ENCODE measurements at regions not wholly inside any gene's neighbourhood (a gene's known extent, or its start where the extent isn't known, plus 50 kb on each side); places are given as distances from the start of the nearest gene placed in this dataset.
A peak's percentile ranks its signal among the peaks of the same experiment; 100 is the strongest.

DNA sequence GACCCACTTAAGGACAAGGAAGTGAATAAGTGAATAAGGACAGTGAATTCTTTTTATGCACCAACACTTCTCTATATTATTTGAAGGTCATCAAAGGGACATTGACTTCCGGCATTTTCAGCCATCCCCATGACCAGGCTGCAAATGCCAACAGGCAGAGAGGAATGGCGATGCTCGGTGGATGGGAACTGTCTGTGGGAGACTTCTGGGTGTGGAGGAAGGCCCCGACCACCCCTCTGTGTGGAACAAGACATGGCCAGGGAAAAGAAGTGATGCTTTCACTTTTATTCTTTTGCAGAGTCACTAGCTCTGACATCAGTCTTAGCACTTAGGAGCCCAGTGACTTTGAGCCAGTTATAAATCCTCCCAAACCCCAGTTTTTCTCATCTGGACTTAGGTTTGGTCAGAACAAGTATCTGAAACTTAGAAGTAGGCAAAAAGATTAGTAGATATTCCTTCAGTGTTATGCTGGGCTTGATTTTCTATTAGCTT is 84.5 kb downstream of the KBTBD8 start:
- DNase-seq (ENCODE audit: low read depth) = no peak
- TF ChIP-seq, protein P1, sequence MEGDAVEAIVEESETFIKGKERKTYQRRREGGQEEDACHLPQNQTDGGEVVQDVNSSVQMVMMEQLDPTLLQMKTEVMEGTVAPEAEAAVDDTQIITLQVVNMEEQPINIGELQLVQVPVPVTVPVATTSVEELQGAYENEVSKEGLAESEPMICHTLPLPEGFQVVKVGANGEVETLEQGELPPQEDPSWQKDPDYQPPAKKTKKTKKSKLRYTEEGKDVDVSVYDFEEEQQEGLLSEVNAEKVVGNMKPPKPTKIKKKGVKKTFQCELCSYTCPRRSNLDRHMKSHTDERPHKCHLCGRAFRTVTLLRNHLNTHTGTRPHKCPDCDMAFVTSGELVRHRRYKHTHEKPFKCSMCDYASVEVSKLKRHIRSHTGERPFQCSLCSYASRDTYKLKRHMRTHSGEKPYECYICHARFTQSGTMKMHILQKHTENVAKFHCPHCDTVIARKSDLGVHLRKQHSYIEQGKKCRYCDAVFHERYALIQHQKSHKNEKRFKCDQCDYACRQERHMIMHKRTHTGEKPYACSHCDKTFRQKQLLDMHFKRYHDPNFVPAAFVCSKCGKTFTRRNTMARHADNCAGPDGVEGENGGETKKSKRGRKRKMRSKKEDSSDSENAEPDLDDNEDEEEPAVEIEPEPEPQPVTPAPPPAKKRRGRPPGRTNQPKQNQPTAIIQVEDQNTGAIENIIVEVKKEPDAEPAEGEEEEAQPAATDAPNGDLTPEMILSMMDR (IDR thresholded peaks at IDR 0.05; ENCODE audit: low read length, missing control alignments) = no peak
- H3K4me3 ChIP-seq (replicated peaks; ENCODE audit: low read depth, low read length) = no peak overlapping the region

- peak; percentile 43 for DNase-seq (ENCODE audit: low read depth)
- no peak overlapping the region for H3K4me3 ChIP-seq (replicated peaks; ENCODE audit: low read depth, low read length)
- TF ChIP-seq, protein P1 (IDR thresholded peaks at IDR 0.05; ENCODE audit: low read length, missing control alignments) = no peak
Observed at GRCh38 chr3:67083277-67083676, 85.2 kb downstream of the KBTBD8 start.

DNA sequence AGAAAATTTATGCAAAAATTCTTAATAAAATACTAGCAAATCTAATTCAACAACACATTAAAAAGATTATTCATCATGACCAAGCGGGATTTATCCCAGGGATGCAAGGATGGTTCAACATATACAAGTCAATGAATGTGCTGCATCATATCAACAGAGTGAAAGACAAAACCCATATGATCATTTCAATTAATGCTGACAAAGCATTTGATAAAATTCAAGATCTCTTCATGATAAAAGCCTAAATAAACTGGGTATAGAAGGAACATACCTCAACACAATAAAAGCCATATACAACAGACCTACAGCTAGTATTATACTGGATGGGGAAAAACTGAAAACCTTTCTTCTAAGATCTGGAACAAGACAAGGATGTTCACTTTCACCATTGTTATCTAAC is 89.7 kb downstream of the KBTBD8 start:
- DNase-seq (ENCODE audit: low read depth) = no peak

GRCh38 chr3:67090474-67090873 is 92.4 kb downstream of the KBTBD8 start:
- TF ChIP-seq, protein P1 (IDR thresholded peaks at IDR 0.05; ENCODE audit: low read length, missing control alignments) = no peak
- DNase-seq (ENCODE audit: low read depth) = peak; percentile 55
- H3K4me3 ChIP-seq (replicated peaks; ENCODE audit: low read depth, low read length) = no peak overlapping the region

More for the DNA sequence above, 89.7 kb downstream of the KBTBD8 start:
- TF ChIP-seq, protein P1 (IDR thresholded peaks at IDR 0.05; ENCODE audit: low read length, missing control alignments) = no peak
- no peak overlapping the region for H3K4me3 ChIP-seq (replicated peaks; ENCODE audit: low read depth, low read length)

DNA sequence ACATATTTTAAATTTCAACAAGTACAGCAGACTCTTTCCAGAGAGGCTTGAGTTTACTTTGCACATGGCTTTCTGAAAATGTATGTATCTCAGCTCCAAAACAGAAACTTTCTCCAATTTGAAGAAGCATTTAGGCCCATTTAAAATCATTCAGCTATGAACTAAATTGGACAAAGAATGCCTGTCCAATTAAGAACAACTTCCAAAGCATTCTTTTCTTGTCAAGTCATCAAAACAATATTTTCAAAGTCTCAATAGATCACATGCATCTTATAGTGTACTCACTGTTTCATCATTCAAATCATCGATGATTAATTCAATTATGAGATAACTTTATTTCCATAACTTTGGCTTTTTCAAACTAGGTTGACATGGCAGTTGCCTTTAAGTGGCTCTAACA is 95.2 kb downstream of the KBTBD8 start:
- no peak overlapping the region for H3K4me3 ChIP-seq (replicated peaks; ENCODE audit: low read depth, low read length)
- TF ChIP-seq, protein P1 (IDR thresholded peaks at IDR 0.05; ENCODE audit: low read length, missing control alignments) = no peak
- no peak for DNase-seq (ENCODE audit: low read depth)

GRCh38 chr3:67094167-67094566 is 96.1 kb downstream of the KBTBD8 start:
- DNase-seq (ENCODE audit: low read depth) = no peak
- H3K4me3 ChIP-seq (replicated peaks; ENCODE audit: low read depth, low read length) = no peak overlapping the region
- TF ChIP-seq, protein P1 (IDR thresholded peaks at IDR 0.05; ENCODE audit: low read length, missing control alignments) = no peak

GRCh38 chr3:67094774-67095173 is 96.7 kb downstream of the KBTBD8 start:
- peak; percentile 51 for DNase-seq (ENCODE audit: low read depth)
- H3K4me3 ChIP-seq (replicated peaks; ENCODE audit: low read depth, low read length) = no peak overlapping the region
- TF ChIP-seq, protein P1 (IDR thresholded peaks at IDR 0.05; ENCODE audit: low read length, missing control alignments) = no peak

All from fibroblast of pulmonary artery (primary cell).